ENCODE measurements at regions not wholly inside any gene's neighbourhood (a gene's known extent, or its start where the extent isn't known, plus 50 kb on each side); places are given as distances from the start of the nearest gene placed in this dataset.

GRCh38 chr21:18164933-18165332 lies 79.7 kb upstream of the CHODL start:
- TF ChIP-seq, protein P1, sequence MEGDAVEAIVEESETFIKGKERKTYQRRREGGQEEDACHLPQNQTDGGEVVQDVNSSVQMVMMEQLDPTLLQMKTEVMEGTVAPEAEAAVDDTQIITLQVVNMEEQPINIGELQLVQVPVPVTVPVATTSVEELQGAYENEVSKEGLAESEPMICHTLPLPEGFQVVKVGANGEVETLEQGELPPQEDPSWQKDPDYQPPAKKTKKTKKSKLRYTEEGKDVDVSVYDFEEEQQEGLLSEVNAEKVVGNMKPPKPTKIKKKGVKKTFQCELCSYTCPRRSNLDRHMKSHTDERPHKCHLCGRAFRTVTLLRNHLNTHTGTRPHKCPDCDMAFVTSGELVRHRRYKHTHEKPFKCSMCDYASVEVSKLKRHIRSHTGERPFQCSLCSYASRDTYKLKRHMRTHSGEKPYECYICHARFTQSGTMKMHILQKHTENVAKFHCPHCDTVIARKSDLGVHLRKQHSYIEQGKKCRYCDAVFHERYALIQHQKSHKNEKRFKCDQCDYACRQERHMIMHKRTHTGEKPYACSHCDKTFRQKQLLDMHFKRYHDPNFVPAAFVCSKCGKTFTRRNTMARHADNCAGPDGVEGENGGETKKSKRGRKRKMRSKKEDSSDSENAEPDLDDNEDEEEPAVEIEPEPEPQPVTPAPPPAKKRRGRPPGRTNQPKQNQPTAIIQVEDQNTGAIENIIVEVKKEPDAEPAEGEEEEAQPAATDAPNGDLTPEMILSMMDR (IDR thresholded peaks at IDR 0.05), result no peak
- no peak for TF ChIP-seq POLR2A (IDR thresholded peaks at IDR 0.05)

Measured in lower leg skin (tissue), 3 donors.